GM19351 (cell line): ENCODE measurements at regions not wholly inside any gene's neighbourhood (a gene's known extent, or its start where the extent isn't known, plus 50 kb on each side); places are given as distances from the start of the nearest gene placed in this dataset.

Experiments used
- ATAC-seq: cut with Tn5 transposase; IDR thresholded peaks from one replicate; pipeline ENCODE4 v1.9.1; 2021; ENCODE audit warnings: mild to moderate bottlenecking, moderate library complexity; ENCODE audit not compliant: unreplicated experiment

DNA sequence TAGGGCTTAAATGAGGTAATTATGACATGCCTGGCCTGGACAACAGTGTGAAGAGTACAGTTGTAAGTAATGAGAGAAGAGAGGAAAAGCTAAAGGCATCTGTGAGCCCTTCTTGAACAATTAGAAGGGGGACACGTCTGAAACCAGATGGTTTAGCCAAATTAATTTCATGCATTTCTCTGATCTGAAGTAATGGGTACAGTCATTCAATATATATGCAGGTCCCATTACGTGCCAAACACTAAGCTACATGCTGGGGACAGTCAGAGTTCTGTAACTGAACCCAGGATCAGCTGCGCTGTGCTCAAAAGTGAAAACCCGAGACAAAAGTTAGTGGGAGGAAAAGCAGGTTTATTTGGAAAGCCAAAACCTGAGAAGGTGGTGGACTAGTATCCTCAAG is 207.2 kb upstream of the TMTC1 start:
- no peak for ATAC-seq

DNA sequence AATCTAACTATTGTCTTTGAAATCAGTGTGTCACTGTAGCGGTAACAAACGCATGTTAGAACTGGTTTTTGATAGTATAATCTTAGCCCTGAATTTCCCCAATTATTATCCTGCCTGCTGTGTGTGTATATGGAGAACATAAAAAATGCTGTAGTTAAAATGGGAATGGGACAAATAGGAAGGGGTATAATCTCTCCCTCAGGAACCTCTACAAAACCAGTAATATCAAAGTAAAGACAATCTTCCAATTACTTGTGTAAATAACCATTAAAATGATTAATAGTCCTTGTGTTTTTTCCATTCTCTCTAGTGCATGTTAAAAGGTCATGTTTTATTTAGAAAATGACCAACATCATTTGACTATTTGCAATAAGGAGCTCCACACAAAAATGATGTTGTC is 200.1 kb upstream of the TMTC1 start:
- ATAC-seq, result no peak

DNA sequence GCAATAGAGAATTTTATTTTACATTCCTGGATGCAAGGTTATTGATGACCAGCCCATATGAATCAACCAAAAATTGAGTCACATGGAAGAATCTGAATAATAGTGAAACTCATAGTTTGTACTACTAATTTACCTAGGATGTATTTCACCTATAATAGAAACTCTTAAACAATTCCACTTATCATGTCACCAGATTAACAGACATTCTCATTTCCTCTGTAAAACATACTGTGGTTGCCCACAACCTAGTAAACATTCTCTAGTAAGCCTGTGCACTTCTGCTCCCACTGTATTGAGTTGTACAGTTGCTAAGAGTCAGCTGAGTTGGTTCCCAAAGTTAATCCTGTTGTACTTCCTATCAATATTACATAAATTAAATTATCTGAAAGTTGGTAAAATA is 196.6 kb upstream of the TMTC1 start:
- no peak for ATAC-seq

DNA sequence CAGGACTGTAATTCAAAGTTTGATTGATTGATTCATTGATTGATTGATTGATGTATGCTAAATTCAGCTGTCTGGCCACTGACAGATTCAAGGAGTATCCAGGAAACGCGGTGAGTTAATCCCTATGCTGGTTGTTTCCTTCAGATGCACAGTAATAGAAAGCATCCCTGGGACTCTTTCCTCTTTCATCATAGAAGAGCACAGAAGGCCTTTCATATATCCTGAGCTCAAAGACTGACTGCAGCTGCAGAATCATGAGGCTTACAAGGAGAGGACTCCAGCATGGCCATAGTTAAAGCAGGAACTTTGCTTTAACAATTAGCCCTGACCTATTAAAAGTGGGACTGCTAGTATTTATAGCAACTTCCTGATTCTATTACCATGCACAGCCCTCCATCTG is 187.7 kb upstream of the TMTC1 start:
- no peak for ATAC-seq

DNA sequence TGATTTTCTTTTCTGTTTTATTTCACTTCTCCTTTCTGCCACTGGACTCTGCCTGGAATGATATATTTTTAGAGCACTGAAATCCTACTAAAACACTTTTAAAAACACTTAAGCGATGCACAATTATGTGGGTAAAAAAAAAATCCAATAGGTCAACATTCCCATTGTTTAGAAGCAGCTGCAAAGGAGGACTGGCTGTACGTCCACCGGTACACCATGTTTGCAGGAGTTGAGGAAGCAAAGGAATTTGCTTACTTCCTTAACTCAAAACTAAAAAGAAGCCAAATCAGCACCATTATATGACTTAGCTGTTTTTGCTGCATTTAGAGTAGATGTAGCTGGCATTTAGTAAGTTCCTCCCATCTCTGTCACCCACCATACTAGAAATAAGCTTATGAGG is 186.8 kb upstream of the TMTC1 start:
- no peak for ATAC-seq

DNA sequence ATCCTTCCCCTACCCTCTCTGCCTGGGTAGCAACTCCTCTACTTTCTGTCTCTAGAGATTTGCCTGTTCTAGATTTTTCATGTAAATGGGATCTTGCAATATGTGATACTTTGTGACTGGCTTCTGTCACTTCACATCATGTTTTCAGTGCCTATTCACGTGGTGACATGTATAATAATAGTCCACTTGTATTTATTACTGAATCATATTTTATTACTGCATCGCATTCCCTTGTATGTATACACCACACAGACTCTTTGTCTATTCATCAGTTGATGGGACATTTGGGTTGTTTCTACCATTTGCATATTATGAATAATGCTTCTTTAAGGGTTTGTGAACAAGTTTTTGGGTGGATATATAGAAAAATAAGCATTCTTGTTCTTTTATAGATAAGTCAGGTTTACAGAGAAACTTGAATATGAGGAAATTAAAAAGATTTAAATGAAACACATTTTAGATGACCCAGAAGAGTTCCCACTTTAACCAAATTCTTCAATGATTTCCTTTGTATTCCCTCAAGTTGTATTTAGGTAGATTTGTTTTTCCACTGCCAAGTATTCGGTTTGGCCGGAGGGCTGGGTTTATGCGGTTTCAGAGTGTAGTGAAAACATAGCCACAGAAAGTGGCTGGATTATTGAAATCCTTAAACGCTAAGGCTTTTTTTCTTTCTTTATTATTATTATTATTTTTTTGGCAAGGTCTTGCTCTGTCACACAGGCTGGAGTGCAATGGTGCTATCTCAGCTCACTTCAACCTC is 178.7 kb upstream of the TMTC1 start:
- ATAC-seq, result no peak

DNA sequence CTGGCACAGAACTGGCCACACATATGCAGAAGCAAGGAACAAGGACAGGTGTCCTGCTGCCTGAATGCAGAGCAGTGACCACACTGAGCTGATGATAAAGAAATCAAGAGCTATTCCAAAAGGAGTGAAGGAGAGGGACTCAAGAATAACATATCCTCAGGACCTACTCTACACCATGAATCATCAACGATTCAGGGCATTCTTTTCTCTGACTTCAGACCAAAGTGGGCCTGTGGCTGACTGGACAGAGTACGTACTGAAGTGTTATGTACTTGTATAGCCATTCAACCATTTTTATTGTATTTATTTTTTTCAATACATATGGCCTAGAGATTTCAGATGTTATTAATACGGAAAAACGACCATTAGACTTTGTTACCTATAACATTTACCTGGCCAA is 177.5 kb upstream of the TMTC1 start:
- no peak for ATAC-seq

DNA sequence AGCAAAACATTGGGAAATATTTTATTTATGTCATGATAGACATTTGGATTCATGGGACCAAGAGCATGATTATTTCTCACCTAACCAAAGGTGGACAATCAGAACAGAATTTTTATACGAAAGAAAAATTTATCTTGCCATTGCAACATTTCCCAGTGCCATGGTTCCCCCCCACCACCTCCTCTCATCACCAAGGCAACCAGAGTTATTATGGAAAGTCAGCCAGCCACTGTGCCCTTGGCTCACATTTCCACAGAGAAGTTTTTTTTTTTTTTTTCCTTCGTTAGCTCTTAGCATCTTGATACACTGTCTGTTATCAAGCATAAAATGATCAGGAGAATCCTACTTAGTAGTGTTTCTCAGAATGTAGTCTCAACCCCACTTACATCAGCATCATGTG is 176.4 kb upstream of the TMTC1 start:
- no peak for ATAC-seq

DNA sequence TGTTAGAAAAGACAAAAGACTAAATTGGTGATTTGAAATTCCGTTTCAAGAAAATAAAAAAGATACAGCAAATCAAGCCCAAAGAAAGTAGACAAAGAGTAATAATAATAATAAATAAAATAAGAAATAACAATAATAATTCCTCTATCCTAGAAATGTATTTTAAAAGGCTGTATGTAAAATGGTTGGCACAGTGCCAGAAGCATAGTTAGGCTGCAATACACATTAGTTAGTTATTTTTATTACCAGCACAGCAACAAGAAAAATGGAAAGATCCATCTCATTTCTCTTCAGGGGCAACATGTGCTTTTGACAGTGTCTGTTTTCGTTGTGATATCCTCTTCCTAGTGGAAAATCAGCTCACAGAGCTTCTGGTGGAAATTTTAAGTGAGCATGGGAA is 174.1 kb upstream of the TMTC1 start:
- no peak for ATAC-seq

DNA sequence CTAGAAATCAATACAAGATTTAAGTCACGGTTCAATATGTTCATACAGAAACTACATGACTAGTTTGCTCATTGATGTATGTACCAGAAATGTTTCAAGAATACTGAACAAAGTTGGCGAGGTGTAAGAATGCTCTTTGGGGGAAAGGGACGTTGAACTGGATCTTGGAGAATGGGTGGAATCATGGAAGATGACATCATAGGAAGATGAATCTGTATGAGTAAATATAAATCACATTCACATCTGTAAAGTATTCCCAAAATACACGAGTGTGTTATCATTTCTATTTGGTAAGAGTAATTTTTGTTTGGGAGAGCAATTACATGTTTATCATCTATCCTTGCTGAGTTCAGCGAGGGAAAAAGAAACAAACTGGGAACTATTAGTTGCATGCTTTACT is 162.2 kb upstream of the TMTC1 start:
- no peak for ATAC-seq

DNA sequence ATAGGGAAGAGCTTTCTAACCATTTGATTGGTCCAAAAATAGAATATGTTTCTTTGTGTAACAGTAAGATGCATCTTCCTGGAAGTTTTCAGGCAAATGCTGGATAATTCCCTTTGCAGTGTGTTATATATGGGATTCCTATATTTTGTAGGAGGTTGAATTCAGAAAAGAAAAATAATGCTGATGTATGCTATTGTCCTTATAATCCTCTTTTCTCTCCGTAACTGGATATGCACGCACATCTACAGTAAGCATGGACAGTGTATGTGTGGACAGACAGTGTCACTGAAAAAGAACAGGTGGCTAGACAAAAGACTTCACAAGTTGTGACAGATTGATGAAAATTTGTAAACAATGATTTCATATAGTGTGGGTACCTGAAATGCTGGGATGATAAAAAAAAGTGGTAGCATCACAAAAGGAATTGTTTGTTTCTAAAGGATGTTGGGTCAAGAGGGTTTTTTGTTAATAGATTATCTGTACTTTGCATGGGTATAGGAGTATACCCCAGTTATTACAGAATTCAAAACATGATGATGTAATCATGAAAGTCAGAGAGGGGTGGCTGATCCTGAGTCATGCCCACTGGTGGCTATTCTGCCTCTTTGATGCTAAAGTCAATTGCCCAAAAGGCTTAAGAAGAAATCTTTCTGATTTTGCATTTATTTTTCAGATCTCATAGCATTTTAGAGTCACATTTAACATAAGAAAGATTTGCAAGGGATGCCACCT is 160.7 kb upstream of the TMTC1 start:
- ATAC-seq, result no peak

DNA sequence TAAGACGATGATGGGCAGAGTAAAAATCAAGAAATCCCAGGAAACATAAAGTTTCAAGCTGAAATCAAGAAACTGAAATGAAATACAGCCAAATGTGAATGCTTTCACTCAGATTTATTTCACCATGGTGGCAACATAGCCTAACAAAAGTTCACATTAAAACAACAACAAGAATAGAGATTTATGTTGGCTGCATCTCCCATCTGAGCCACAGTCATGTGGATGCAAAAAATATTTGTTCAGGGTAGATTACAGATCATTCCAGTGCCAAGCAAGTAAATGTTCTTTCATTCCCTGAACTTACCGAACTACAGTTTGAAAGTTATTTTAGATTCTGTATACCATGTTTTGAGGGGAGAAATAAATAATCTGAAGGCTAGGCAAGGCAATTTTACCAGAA is 159.9 kb upstream of the TMTC1 start:
- ATAC-seq, result no peak

DNA sequence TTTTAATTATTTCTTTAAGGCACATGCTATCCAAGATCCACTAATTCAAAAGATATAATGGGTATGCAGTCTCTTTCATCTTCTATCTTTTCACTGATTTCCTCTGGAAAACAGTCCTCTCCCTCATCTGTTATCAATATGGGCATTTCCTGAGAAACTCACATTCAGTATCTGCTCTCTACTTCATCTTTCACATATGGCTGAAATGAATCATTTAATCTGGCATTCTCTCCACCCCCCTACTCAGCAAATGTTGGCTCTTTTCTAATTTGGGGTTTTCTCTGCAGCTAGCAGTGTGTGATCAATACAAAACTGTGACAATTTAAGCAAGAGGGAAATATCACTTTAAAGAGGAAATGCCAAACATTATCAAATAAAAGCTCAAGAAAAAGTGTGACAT is 157.1 kb upstream of the TMTC1 start:
- ATAC-seq, result no peak

DNA sequence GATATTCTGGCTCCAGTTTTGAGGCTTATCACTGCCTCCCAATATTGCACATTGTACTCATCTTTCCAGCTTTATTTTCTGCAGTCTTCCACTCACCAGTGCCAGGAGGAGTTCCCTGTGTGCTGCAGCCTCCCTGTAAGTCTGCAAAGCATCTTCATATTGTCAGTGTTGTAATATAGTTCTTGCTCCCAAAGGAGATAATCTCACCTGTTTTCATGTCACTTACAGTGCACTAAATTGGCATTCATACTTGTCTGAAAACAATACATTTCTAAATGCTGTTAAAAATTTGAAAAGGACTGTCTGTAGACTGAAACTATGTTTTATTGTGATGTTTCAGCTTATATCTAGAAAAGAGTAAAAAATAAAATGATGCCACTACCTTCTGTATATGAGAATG is 146.8 kb upstream of the TMTC1 start:
- ATAC-seq, result no peak

DNA sequence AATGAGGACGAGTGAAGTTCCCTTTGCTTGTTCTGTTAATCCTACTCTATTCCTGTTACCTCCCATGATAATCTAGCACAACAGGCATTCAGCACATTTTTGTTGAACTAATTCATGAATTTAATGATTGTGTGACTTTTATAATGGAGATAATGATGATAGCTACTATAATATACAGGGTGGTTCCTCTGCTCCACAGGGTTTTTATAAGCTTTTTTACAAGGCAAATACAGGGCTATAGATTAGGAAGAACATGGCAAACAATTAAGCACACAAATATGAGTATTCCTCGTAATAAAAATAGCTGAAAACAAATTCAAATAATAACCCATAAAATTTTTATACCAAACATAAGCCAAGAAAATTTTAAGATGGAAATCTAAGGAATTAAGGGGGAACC is 145.6 kb upstream of the TMTC1 start:
- no peak for ATAC-seq

DNA sequence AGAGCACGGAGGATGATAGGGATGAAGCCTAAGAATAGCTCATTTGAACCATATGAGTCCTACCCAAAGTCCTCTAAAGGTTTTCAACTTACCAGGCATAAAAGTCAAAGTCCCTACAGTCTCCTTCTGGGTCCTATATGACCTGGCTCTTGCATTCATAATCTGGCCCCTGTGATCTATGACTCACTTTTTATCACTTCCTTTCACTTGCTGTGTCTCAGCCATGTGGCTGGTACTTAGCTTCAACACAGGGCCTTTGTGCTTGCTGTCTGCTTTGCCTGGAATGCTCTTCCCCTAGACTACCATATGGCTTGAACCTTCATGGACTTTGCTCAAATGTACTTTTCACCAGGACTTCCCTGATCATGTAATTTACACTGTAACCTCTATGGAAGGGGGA is 137.6 kb upstream of the TMTC1 start:
- ATAC-seq, result no peak

DNA sequence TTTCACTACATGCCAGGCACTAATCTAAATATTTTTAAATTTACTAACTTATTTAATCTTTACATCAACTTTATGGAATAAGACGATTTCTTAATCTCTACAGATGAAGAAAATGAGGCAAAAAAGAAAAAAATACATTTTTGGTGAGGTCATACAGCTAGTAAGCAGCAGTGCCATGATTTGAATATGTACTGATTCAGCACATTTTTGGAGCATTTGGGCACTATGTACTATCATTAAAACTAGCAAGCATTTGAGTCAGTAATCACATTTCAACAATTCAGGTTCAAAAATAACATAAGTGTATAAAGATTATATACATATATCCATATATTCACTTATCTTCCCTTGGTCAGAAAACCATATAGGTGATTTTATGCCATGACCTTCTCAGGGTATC is 124.4 kb upstream of the TMTC1 start:
- no peak for ATAC-seq

DNA sequence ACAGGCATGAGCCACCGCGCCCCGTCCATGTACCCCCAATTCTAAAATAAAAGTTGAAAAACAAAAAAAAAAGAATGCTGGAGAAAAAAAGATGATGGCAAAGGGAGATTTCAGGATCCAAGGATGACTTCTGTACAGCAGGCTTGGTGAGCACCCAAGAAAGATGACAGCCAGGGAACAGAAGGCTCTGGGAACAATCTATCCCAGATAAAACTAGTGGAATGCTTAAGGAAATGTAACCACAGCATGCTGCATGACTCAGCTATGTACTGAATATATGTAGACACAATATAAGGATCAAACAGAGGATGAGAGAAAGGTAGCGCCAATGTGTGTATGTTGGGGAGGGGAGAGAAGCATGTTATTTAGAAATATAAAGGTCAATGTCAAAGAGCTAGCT is 123.7 kb upstream of the TMTC1 start:
- no peak for ATAC-seq

DNA sequence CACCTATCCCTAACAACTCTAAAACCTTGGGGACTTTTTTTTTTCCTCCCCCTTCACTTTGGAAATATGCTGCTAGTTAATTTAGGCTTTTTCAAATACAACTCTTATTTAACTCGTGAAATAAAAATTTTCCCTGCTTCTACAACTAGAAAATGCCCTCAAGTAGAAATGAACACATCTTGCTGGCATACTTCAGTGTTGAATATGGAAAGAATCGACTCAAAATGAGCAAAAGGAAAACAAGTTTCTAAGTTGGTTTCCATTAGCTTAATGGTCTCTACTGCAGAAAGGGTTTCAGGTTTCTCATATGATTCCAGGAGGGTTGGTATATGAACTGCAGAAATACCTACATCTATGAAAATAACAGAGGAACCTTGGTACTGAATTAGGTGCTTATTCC is 118.3 kb upstream of the TMTC1 start:
- no peak for ATAC-seq

DNA sequence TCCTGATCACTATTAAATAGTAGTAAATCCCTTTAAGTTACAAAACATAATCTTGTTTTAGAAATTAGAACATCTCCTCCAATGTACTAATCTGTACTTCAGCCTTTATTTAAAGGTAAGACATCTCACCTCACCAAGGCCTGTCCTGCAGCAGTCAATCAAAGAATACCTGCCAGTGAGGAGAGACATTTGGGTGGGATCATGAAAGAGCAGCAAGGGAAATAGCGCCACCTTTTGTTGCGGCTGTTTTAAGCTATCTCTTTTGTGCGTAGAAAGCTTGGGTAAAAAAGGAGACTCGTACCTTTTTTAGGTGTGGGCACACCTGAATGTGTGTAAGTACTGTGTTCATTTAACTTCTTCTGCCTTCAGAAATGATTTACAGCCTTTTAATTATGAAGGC is 117.8 kb upstream of the TMTC1 start:
- no peak for ATAC-seq

DNA sequence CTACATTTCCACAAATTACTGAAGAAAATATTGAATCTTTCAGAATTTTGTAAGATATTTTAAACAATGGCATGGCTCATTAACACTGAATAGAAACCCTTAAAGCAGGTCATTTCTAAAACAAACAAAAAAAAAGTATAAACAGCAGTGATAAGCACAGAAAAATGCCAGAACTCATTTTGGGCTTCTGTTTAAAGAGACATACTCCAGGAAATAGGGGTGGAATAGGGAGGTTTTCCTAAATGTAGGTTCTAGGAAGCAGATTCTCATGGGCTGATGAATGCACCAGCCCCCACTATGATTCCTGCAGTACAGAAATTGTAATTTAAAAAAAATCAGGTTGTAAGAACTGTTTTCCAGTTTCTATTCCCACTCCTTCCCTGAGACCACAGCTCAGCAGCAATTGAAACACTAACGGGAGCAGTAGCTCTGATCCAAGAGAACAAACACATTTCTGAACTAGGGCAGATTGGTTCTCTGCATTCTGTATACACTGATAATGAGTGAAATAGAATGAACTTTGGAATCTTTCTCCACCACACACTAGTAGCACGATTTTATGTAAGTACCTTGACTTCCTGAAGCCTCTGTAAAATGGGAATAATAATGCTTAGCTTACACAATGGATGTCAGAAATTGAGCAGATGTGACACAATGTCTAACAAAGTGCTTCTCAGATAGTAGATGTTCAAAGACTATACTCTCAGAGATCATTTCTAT is 115.6 kb upstream of the TMTC1 start:
- no peak for ATAC-seq

DNA sequence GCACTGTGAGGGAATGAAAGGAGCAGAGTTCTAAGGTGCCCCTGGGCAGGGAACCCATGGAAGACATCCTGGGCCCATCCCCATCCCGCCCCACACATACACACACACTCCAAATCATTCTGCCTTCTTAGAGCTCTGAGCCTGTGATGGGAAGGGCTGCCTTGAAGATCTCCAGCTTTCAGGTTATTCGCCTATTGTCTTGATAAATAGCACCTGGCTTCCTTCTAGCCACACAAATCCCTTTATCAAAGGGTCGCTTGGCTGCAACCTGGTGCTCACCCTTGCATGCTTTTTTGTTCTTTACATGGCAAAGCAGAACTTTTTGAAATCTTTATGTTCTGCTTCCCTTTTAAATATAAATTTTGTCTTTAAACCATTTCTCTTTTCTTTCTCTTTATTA is 112.2 kb upstream of the TMTC1 start:
- ATAC-seq, result no peak
